Esophagus squamous epithelium (tissue), 4 donors: ENCODE measurements at regions not wholly inside any gene's neighbourhood (a gene's known extent, or its start where the extent isn't known, plus 50 kb on each side); places are given as distances from the start of the nearest gene placed in this dataset.

Experiments
- CTCF ChIP-seq, 6 experiments: fragments of 450-650 bp in 4 of 6; fragments of 200-600 bp in 2 of 6; sonication (generic) in 2 of 6; IDR thresholded peaks; one replicate each; pipeline ENCODE4 v1.5.1; 2016 to 2019; ENCODE audit warnings: antibody characterized with exemption in 6 of 6, mild to moderate bottlenecking in 4 of 6, moderate library complexity in 4 of 6
- POLR2A ChIP-seq, 4 donors: fragments of 450-650 bp; IDR thresholded peaks; one replicate each; pipeline ENCODE4 v1.6.1; 2017; ENCODE audit warnings: antibody characterized with exemption in 4 of 4, mild to moderate bottlenecking in 4 of 4, moderate library complexity in 3 of 4

GRCh38 chr2:146259816-146260215 is 1585.0 kb upstream of the ACVR2A start:
- TF ChIP-seq POLR2A (IDR thresholded peaks at IDR 0.05) (no peak), CTCF (IDR thresholded peaks at IDR 0.05) (no peak)
